ENCODE measurements at regions not wholly inside any gene's neighbourhood (a gene's known extent, or its start where the extent isn't known, plus 50 kb on each side); places are given as distances from the start of the nearest gene placed in this dataset.

- DNase-seq (ENCODE audit: low read depth in 1 of 2, low spot score in 1 of 2), result no peak
- no peak for TF ChIP-seq JUND (IDR thresholded peaks at IDR 0.05; ENCODE audit: low read depth)
- in situ Hi-C loops (cut with HindIII; ENCODE audit: low pct_unique_long_range_greater_than_20kb, low sequenced_read_pairs), result no loop called here
Measured at GRCh38 chr6:156407334-156407733, 369.8 kb upstream of the ARID1B start.

- in situ Hi-C loops (cut with HindIII; ENCODE audit: low pct_unique_long_range_greater_than_20kb, low sequenced_read_pairs), result no loop called here
- TF ChIP-seq JUND (IDR thresholded peaks at IDR 0.05; ENCODE audit: low read depth), result no peak
- no peak for DNase-seq (ENCODE audit: low read depth in 1 of 2, low spot score in 1 of 2)
Measured at GRCh38 chr6:156406688-156407087, 370.5 kb upstream of the ARID1B start.

- no peak for TF ChIP-seq JUND (IDR thresholded peaks at IDR 0.05; ENCODE audit: low read depth)
- in situ Hi-C loops (cut with HindIII; ENCODE audit: low pct_unique_long_range_greater_than_20kb, low sequenced_read_pairs), result no loop called here
- DNase-seq (ENCODE audit: low read depth in 1 of 2, low spot score in 1 of 2), result no peak
Measured at GRCh38 chr6:156406099-156406498, 371.1 kb upstream of the ARID1B start.

- no peak for DNase-seq (ENCODE audit: low read depth in 1 of 2, low spot score in 1 of 2)
- in situ Hi-C loops (cut with HindIII; ENCODE audit: low pct_unique_long_range_greater_than_20kb, low sequenced_read_pairs), result no loop called here
Measured at GRCh38 chr6:156402628-156403027, 374.6 kb upstream of the ARID1B start.

GRCh38 chr6:156402227-156402626 lies 375.0 kb upstream of the ARID1B start:
- TF ChIP-seq JUND (IDR thresholded peaks at IDR 0.05; ENCODE audit: low read depth), result no peak
- in situ Hi-C loops (cut with HindIII; ENCODE audit: low pct_unique_long_range_greater_than_20kb, low sequenced_read_pairs), result no loop called here
- DNase-seq (ENCODE audit: low read depth in 1 of 2, low spot score in 1 of 2), result no peak

More at GRCh38 chr6:156402628-156403027, 374.6 kb upstream of the ARID1B start:
- no peak for TF ChIP-seq JUND (IDR thresholded peaks at IDR 0.05; ENCODE audit: low read depth)

GRCh38 chr6:156400487-156400886 lies 376.7 kb upstream of the ARID1B start:
- no peak for DNase-seq (ENCODE audit: low read depth in 1 of 2, low spot score in 1 of 2)
- no peak for TF ChIP-seq JUND (IDR thresholded peaks at IDR 0.05; ENCODE audit: low read depth)
- in situ Hi-C loops (cut with HindIII; ENCODE audit: low pct_unique_long_range_greater_than_20kb, low sequenced_read_pairs), result no loop called here

- in situ Hi-C loops (cut with HindIII; ENCODE audit: low pct_unique_long_range_greater_than_20kb, low sequenced_read_pairs), result no loop called here
- DNase-seq (ENCODE audit: low read depth in 1 of 2, low spot score in 1 of 2), result no peak
- TF ChIP-seq JUND (IDR thresholded peaks at IDR 0.05; ENCODE audit: low read depth), result no peak
Measured at GRCh38 chr6:156398966-156399365, 378.2 kb upstream of the ARID1B start.

GRCh38 chr6:156398371-156398770 lies 378.8 kb upstream of the ARID1B start:
- no peak for DNase-seq (ENCODE audit: low read depth in 1 of 2, low spot score in 1 of 2)
- no peak for TF ChIP-seq JUND (IDR thresholded peaks at IDR 0.05; ENCODE audit: low read depth)
- in situ Hi-C loops (cut with HindIII; ENCODE audit: low pct_unique_long_range_greater_than_20kb, low sequenced_read_pairs), result no loop called here

GRCh38 chr6:156396791-156397418 lies 380.3 kb upstream of the ARID1B start:
- DNase-seq (ENCODE audit: low read depth in 1 of 2, low spot score in 1 of 2), result no peak
- in situ Hi-C loops (cut with HindIII; ENCODE audit: low pct_unique_long_range_greater_than_20kb, low sequenced_read_pairs), result no loop called here
- no peak for TF ChIP-seq JUND (IDR thresholded peaks at IDR 0.05; ENCODE audit: low read depth)

- in situ Hi-C loops (cut with HindIII; ENCODE audit: low pct_unique_long_range_greater_than_20kb, low sequenced_read_pairs), result no loop called here
- no peak for TF ChIP-seq JUND (IDR thresholded peaks at IDR 0.05; ENCODE audit: low read depth)
- DNase-seq (ENCODE audit: low read depth in 1 of 2, low spot score in 1 of 2), result no peak
Measured at GRCh38 chr6:156396068-156396771, 381.0 kb upstream of the ARID1B start.

- DNase-seq (ENCODE audit: low read depth in 1 of 2, low spot score in 1 of 2), result no peak
- no peak for TF ChIP-seq JUND (IDR thresholded peaks at IDR 0.05; ENCODE audit: low read depth)
- in situ Hi-C loops (cut with HindIII; ENCODE audit: low pct_unique_long_range_greater_than_20kb, low sequenced_read_pairs), result no loop called here
Measured at GRCh38 chr6:156395276-156395675, 381.9 kb upstream of the ARID1B start.

- in situ Hi-C loops (cut with HindIII; ENCODE audit: low pct_unique_long_range_greater_than_20kb, low sequenced_read_pairs), result no loop called here
- TF ChIP-seq JUND (IDR thresholded peaks at IDR 0.05; ENCODE audit: low read depth), result no peak
- DNase-seq (ENCODE audit: low read depth in 1 of 2, low spot score in 1 of 2), result no peak
Measured at GRCh38 chr6:156392648-156393047, 384.5 kb upstream of the ARID1B start.

GRCh38 chr6:156391977-156392376 lies 385.2 kb upstream of the ARID1B start:
- no peak for DNase-seq (ENCODE audit: low read depth in 1 of 2, low spot score in 1 of 2)
- in situ Hi-C loops (cut with HindIII; ENCODE audit: low pct_unique_long_range_greater_than_20kb, low sequenced_read_pairs), result no loop called here
- no peak for TF ChIP-seq JUND (IDR thresholded peaks at IDR 0.05; ENCODE audit: low read depth)

Data from T47D (cell line).